ENCODE measurements at regions not wholly inside any gene's neighbourhood (a gene's known extent, or its start where the extent isn't known, plus 50 kb on each side); places are given as distances from the start of the nearest gene placed in this dataset.

GRCh38 chr3:40655551-40655950 is 130.8 kb downstream of the ZNF621 start:
- Histone ChIP-seq H2AFZ (ENCODE audit: low read length) (no peak overlapping the region), H3K27me3 (ENCODE audit: insufficient read depth, low read length, poor library complexity, severe bottlenecking) (no peaks in the 10 kb centered on the region), H3K4me3 (ENCODE audit: low read length, poor library complexity, severe bottlenecking) (no peak overlapping the region), H3F3A (ENCODE audit: low read depth) (no peaks in the 10 kb centered on the region), H3K9me3 (ENCODE audit: insufficient read depth, low read depth, low read length) (no peaks in the 10 kb centered on the region), H3K36me3 (ENCODE audit: insufficient read depth, low read length) (no peaks in the 10 kb centered on the region), H3K79me2 (ENCODE audit: insufficient read depth, low read length) (no peaks in the 10 kb centered on the region), H3K9ac (ENCODE audit: low read depth, low read length, poor library complexity, severe bottlenecking) (no peak overlapping the region), H3K4me2 (ENCODE audit: low read depth, low read length, poor library complexity, severe bottlenecking) (no peak overlapping the region), H3K9me2 (replicated peaks; ENCODE audit: low read depth, low read length) (no peaks in the 10 kb centered on the region), H4K20me1 (ENCODE audit: insufficient read depth, low read length, poor library complexity, severe bottlenecking) (no peaks in the 10 kb centered on the region), H3K4me1 (ENCODE audit: insufficient read depth, low read length, poor library complexity, severe bottlenecking) (no peaks in the 10 kb centered on the region)
- TF ChIP-seq EZH2phosphoT487 (IDR thresholded peaks at IDR 0.05; ENCODE audit: borderline replicate concordance) (no peak), CTCF (conservative IDR thresholded peaks at IDR 0.05; ENCODE audit: low read length) (no peak)

- no peak overlapping the region for H3K4me3 ChIP-seq (ENCODE audit: low read length, poor library complexity, severe bottlenecking)
- no peaks in the 10 kb centered on the region for H3K79me2 ChIP-seq (ENCODE audit: insufficient read depth, low read length)
- H3F3A ChIP-seq (ENCODE audit: low read depth): no peaks in the 10 kb centered on the region
- no peak overlapping the region for H2AFZ ChIP-seq (ENCODE audit: low read length)
- no peaks in the 10 kb centered on the region for H3K27me3 ChIP-seq (ENCODE audit: insufficient read depth, low read length, poor library complexity, severe bottlenecking)
- H3K36me3 ChIP-seq (ENCODE audit: insufficient read depth, low read length): no peaks in the 10 kb centered on the region
- no peaks in the 10 kb centered on the region for H3K4me1 ChIP-seq (ENCODE audit: insufficient read depth, low read length, poor library complexity, severe bottlenecking)
- H3K9me2 ChIP-seq (replicated peaks; ENCODE audit: low read depth, low read length): no peaks in the 10 kb centered on the region
- no peaks in the 10 kb centered on the region for H3K9me3 ChIP-seq (ENCODE audit: insufficient read depth, low read depth, low read length)
- no peak overlapping the region for H3K4me2 ChIP-seq (ENCODE audit: low read depth, low read length, poor library complexity, severe bottlenecking)
- no peak overlapping the region for H3K9ac ChIP-seq (ENCODE audit: low read depth, low read length, poor library complexity, severe bottlenecking)
- H4K20me1 ChIP-seq (ENCODE audit: insufficient read depth, low read length, poor library complexity, severe bottlenecking): no peaks in the 10 kb centered on the region
- TF ChIP-seq CTCF (conservative IDR thresholded peaks at IDR 0.05; ENCODE audit: low read length) (no peak), EZH2phosphoT487 (IDR thresholded peaks at IDR 0.05; ENCODE audit: borderline replicate concordance) (no peak)
Observed at GRCh38 chr3:40657623-40658022, 132.9 kb downstream of the ZNF621 start.

- Histone ChIP-seq H2AFZ (ENCODE audit: low read length) (no peak overlapping the region), H3K9me2 (replicated peaks; ENCODE audit: low read depth, low read length) (no peaks in the 10 kb centered on the region), H3K27me3 (ENCODE audit: insufficient read depth, low read length, poor library complexity, severe bottlenecking) (no peaks in the 10 kb centered on the region), H3K4me1 (ENCODE audit: insufficient read depth, low read length, poor library complexity, severe bottlenecking) (no peaks in the 10 kb centered on the region), H3K79me2 (ENCODE audit: insufficient read depth, low read length) (no peaks in the 10 kb centered on the region), H3K9me3 (ENCODE audit: insufficient read depth, low read depth, low read length) (no peaks in the 10 kb centered on the region), H3K9ac (ENCODE audit: low read depth, low read length, poor library complexity, severe bottlenecking) (no peak overlapping the region), H3F3A (ENCODE audit: low read depth) (no peaks in the 10 kb centered on the region), H3K4me3 (ENCODE audit: low read length, poor library complexity, severe bottlenecking) (no peak overlapping the region), H3K36me3 (ENCODE audit: insufficient read depth, low read length) (no peaks in the 10 kb centered on the region), H4K20me1 (ENCODE audit: insufficient read depth, low read length, poor library complexity, severe bottlenecking) (no peaks in the 10 kb centered on the region), H3K4me2 (ENCODE audit: low read depth, low read length, poor library complexity, severe bottlenecking) (no peak overlapping the region)
- TF ChIP-seq CTCF (conservative IDR thresholded peaks at IDR 0.05; ENCODE audit: low read length): no peak
- TF ChIP-seq EZH2phosphoT487 (IDR thresholded peaks at IDR 0.05; ENCODE audit: borderline replicate concordance): no peak
Observed at GRCh38 chr3:40658305-40658704, 133.5 kb downstream of the ZNF621 start.

Measured in Loucy (cell line).